ENCODE measurements at regions not wholly inside any gene's neighbourhood (a gene's known extent, or its start where the extent isn't known, plus 50 kb on each side); places are given as distances from the start of the nearest gene placed in this dataset.

- DNase-seq = no peak
Measured at GRCh38 chr18:22355598-22355997, 62.1 kb downstream of the CTAGE1 start.

GRCh38 chr18:22355069-22355468 lies 62.6 kb downstream of the CTAGE1 start:
- DNase-seq = no peak

- no peak for DNase-seq
Measured at GRCh38 chr18:22349966-22350365, 67.7 kb downstream of the CTAGE1 start.

GRCh38 chr18:22349317-22349898 lies 68.3 kb downstream of the CTAGE1 start:
- DNase-seq = no peak

GRCh38 chr18:22348521-22349316 lies 69.0 kb downstream of the CTAGE1 start:
- no peak for DNase-seq

- DNase-seq = no peak
Measured at GRCh38 chr18:22347606-22348511, 69.9 kb downstream of the CTAGE1 start.

- DNase-seq = peak; percentile 40 to 45
Measured at GRCh38 chr18:22346953-22347605, 70.6 kb downstream of the CTAGE1 start.

GRCh38 chr18:22346401-22346952 lies 71.2 kb downstream of the CTAGE1 start:
- no peak for DNase-seq

- DNase-seq = peak; percentile 24 to 40
Measured at GRCh38 chr18:22345718-22346117, 72.0 kb downstream of the CTAGE1 start.

- DNase-seq = no peak
Measured at GRCh38 chr18:22344908-22345670, 72.6 kb downstream of the CTAGE1 start.

GRCh38 chr18:22344445-22344844 lies 73.3 kb downstream of the CTAGE1 start:
- no peak for DNase-seq

GRCh38 chr18:22343613-22344012 lies 74.1 kb downstream of the CTAGE1 start:
- DNase-seq = no peak

GRCh38 chr18:22342625-22343024 lies 75.1 kb downstream of the CTAGE1 start:
- no peak for DNase-seq

GRCh38 chr18:22340331-22340730 lies 77.4 kb downstream of the CTAGE1 start:
- no peak for DNase-seq

- no peak for DNase-seq
Measured at GRCh38 chr18:22339913-22340312, 77.8 kb downstream of the CTAGE1 start.

GRCh38 chr18:22337833-22338232 lies 79.9 kb downstream of the CTAGE1 start:
- no peak for DNase-seq

- peak; percentile 15 to 59 for DNase-seq
Measured at GRCh38 chr18:22337306-22337705, 80.4 kb downstream of the CTAGE1 start.

GRCh38 chr18:22336406-22336805 lies 81.3 kb downstream of the CTAGE1 start:
- no peak for DNase-seq

- DNase-seq = no peak
Measured at GRCh38 chr18:22335731-22336198, 82.0 kb downstream of the CTAGE1 start.

- no peak for DNase-seq
Measured at GRCh38 chr18:22334567-22334966, 83.1 kb downstream of the CTAGE1 start.

- DNase-seq = peak; percentile 2 to 9
Measured at GRCh38 chr18:22332590-22332989, 85.1 kb downstream of the CTAGE1 start.
